Progenitor cell of endocrine pancreas (in vitro differentiated cells): ENCODE measurements at regions not wholly inside any gene's neighbourhood (a gene's known extent, or its start where the extent isn't known, plus 50 kb on each side); places are given as distances from the start of the nearest gene placed in this dataset.

Experiments used
- DNase-seq: peaks from one replicate; pipeline ENCODE4 v3.0.0; 2021; ENCODE audit warnings: low spot score; ENCODE audit not compliant: unreplicated experiment
- H3K27ac Mint-ChIP-seq: 2 replicates; pipeline ENCODE4 v1.8.0; 2021; ENCODE audit warnings: mild to moderate bottlenecking, moderate library complexity, mixed read lengths
- H3K27me3 Mint-ChIP-seq: 2 replicates; pipeline ENCODE4 v1.8.0; 2021; ENCODE audit warnings: mixed read lengths
- H3K36me3 Mint-ChIP-seq: 2 replicates; pipeline ENCODE4 v1.8.0; 2022; ENCODE audit warnings: mixed read lengths; ENCODE audit not compliant: insufficient read depth
- H3K4me1 Mint-ChIP-seq: 2 replicates; pipeline ENCODE4 v1.8.0; 2021; ENCODE audit warnings: low read depth, mixed read lengths
- H3K4me3 Mint-ChIP-seq: 2 replicates; pipeline ENCODE4 v1.8.0; 2021; ENCODE audit warnings: low read depth, mild to moderate bottlenecking, moderate library complexity, mixed read lengths
- H3K9me3 Mint-ChIP-seq: 2 replicates; pipeline ENCODE4 v1.8.0; 2021; ENCODE audit warnings: low read depth, mixed read lengths
- TF ChIP-seq, protein P1 (sequence below): fragments of 200-600 bp; sonication (generic); IDR thresholded peaks from one replicate; pipeline ENCODE4 v1.5.0; 2021; ENCODE audit warnings: antibody characterized with exemption, mild to moderate bottlenecking; ENCODE audit not compliant: unreplicated experiment

DNA sequence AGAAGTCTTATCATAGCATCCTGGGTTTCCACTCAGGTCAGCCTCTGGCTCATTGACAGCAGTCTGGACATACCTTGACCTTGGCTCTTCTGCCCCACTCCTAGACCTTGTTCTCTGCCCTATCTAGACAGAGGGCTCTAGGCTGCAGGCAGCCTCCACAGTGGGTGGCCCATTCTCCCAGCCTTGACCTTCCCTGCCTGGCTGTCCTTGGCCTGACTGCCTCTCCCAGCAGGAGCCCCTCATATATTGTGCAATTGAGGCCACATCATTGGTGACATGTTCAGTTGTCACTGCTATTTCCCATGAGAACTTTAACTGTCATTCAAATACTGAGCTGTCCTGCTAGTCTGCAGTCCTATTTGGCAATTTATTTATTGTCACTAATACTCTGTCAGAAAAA, 503.4 kb downstream of the PLXNA4 start:
- no peak for DNase-seq
- TF ChIP-seq, protein P1, sequence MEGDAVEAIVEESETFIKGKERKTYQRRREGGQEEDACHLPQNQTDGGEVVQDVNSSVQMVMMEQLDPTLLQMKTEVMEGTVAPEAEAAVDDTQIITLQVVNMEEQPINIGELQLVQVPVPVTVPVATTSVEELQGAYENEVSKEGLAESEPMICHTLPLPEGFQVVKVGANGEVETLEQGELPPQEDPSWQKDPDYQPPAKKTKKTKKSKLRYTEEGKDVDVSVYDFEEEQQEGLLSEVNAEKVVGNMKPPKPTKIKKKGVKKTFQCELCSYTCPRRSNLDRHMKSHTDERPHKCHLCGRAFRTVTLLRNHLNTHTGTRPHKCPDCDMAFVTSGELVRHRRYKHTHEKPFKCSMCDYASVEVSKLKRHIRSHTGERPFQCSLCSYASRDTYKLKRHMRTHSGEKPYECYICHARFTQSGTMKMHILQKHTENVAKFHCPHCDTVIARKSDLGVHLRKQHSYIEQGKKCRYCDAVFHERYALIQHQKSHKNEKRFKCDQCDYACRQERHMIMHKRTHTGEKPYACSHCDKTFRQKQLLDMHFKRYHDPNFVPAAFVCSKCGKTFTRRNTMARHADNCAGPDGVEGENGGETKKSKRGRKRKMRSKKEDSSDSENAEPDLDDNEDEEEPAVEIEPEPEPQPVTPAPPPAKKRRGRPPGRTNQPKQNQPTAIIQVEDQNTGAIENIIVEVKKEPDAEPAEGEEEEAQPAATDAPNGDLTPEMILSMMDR = no peak
- H3K27ac Mint-ChIP-seq = no peak overlapping the region
- no peak overlapping the region for H3K4me3 Mint-ChIP-seq
- no peaks in the 10 kb centered on the region for H3K36me3 Mint-ChIP-seq
- H3K27me3 Mint-ChIP-seq = peaks cover 34% of the 10 kb centered on the region
- no peaks in the 10 kb centered on the region for H3K4me1 Mint-ChIP-seq
- no peaks in the 10 kb centered on the region for H3K9me3 Mint-ChIP-seq

DNA sequence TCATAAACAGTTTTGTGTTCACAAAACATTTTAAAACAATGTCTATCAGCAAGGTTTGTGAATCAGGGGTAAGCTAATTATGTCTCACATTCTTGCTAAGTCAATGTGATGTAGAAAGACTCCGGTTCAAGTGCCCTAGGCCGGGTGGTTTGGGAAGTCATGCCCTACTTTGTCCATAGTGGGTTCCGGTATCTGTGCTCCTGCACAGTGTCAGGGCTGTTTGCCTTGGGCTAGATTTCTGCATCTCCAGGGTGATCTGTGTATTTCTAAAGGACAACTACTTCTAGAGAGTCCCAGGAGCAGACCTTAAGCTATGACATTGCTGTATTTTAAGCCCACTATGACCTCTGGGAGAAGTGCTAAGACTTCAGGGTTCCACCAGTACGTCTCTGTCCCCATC, 504.1 kb downstream of the PLXNA4 start:
- H3K4me1 Mint-ChIP-seq = no peaks in the 10 kb centered on the region
- TF ChIP-seq, protein P1 = no peak
- DNase-seq = no peak
- H3K9me3 Mint-ChIP-seq = no peaks in the 10 kb centered on the region
- H3K36me3 Mint-ChIP-seq = no peaks in the 10 kb centered on the region
- H3K27me3 Mint-ChIP-seq = peaks cover 32% of the 10 kb centered on the region
- no peak overlapping the region for H3K4me3 Mint-ChIP-seq
- no peak overlapping the region for H3K27ac Mint-ChIP-seq

DNA sequence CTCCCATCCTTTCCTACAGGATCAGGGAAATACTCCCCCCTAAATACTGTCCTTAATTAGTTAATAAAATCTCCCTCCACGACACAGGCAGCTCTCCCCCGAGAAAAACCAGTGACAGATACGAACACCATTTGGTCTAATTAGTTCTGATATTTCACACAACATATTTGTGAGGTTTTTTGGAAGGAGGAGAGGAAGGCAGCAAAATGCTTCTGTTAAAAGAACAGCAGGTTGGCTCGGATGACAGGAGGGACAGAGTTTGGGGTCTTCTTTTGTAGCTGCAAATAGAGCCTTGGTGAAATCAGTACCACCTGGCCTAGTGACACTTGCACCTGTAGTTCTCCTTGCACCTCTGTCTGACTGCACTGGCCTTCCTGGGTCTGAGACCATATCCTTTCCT, 507.0 kb downstream of the PLXNA4 start:
- Mint-ChIP-seq H3K27me3 (peaks cover 26% of the 10 kb centered on the region), H3K4me3 (no peak overlapping the region), H3K36me3 (no peaks in the 10 kb centered on the region), H3K4me1 (no peaks in the 10 kb centered on the region), H3K27ac (no peak overlapping the region), H3K9me3 (no peaks in the 10 kb centered on the region)
- no peak for DNase-seq
- TF ChIP-seq, protein P1 = no peak

DNA sequence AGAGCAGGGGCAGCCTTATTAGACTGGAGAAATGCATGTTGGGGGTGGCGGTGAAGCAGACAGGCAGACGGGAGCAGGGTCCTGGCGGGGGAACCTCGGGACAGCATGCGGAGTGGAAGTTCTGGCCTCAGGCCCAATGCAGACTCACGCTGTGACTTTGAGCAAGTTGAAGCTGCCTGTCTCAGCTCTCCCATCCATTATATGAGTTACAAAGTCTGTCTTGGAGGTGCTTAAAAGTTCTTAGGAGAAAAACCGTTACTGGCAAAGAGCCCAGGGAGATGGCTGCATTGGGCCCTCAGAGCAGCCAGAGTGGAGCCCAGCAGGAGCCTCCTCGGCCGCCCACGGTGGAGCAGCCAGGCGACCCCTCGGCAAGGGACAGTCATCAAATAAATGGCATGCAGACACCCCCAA, 509.5 kb downstream of the PLXNA4 start:
- Mint-ChIP-seq H3K4me3 (no peak overlapping the region), H3K27ac (no peak overlapping the region), H3K36me3 (no peaks in the 10 kb centered on the region), H3K4me1 (no peaks in the 10 kb centered on the region), H3K9me3 (no peaks in the 10 kb centered on the region), H3K27me3 (peaks cover 24% of the 10 kb centered on the region)
- TF ChIP-seq, protein P1 = no peak
- no peak for DNase-seq

DNA sequence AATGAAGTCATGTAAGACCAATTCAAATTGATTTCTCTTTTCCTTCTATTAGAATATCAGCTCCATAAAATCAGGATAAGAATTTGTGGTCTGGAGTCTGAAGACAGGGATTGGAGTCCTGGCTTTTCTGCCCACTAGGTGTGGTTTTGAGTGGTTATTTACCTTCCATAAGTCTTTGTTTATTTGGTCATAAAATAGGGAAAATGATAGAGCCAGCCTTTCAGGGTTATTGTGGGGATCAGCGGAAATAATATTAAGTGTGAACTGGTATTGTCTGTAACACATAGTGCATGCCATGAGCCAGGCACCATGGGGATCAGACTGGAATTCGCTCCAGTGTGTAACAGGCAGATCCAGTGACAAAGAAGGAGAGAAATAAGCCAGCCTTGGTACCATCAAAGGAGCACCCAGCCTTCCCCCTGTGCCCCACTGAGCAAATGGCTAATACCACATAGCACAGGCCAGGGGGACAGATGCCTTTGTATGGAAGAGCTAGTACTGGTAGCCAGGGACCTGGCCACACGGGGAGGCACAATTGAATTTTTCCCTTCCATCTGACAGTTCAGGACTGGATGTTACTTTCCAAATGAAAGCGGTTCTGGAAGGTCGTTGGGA, 509.7 kb upstream of the PODXL start:
- Mint-ChIP-seq H3K27me3 (peaks cover 24% of the 10 kb centered on the region), H3K9me3 (no peaks in the 10 kb centered on the region), H3K4me1 (no peaks in the 10 kb centered on the region), H3K36me3 (no peaks in the 10 kb centered on the region), H3K4me3 (no peak overlapping the region), H3K27ac (no peak overlapping the region)
- no peak for DNase-seq
- TF ChIP-seq, protein P1 = no peak
